ENCODE measurements at regions not wholly inside any gene's neighbourhood (a gene's known extent, or its start where the extent isn't known, plus 50 kb on each side); places are given as distances from the start of the nearest gene placed in this dataset.
"Not testable (repeated sequence)": the region's sequence is repeated elsewhere in the genome, so short reads cannot be mapped to it uniquely, and the experiment has no call there.

- no peak for ATAC-seq (ENCODE audit: poor library complexity)
- intact Hi-C loops (cut with DNase I, micrococcal nuclease) = no loop called here
Measured at GRCh38 chr4:23023121-23023520, 330.4 kb downstream of the GBA3 start.

GRCh38 chr4:23022032-23022431 is 329.3 kb downstream of the GBA3 start:
- H3K9me3 Mint-ChIP-seq = no peaks in the 10 kb centered on the region
- H3K27ac Mint-ChIP-seq = no peak overlapping the region
- no peaks in the 10 kb centered on the region for H3K36me3 Mint-ChIP-seq (ENCODE audit: low read depth)
- no peak overlapping the region for H3K4me3 Mint-ChIP-seq
- no peaks in the 10 kb centered on the region for H3K4me1 Mint-ChIP-seq (ENCODE audit: low read depth)
- POLR2A ChIA-PET = no interaction called here
- peaks cover 0 to 4% of the 10 kb centered on the region in 2 experiments for H3K9me3 ChIP-seq (ENCODE audit: control insufficient read depth in 1 of 2, insufficient read depth in 1 of 2, low read length in 2 of 2)
- no peaks in the 10 kb centered on the region for H3K36me3 ChIP-seq (ENCODE audit: insufficient read depth, low read length)
- H3K27ac ChIP-seq (ENCODE audit: low read depth in 1 of 2, low read length in 2 of 2) = no peak overlapping the region
- DNase-seq (no peak), ATAC-seq (ENCODE audit: poor library complexity) (no peak)
- intact Hi-C loops (cut with DNase I, micrococcal nuclease) = no loop called here
- CTCF ChIA-PET = no interaction called here
- H3K27me3 ChIP-seq (ENCODE audit: control insufficient read depth in 1 of 2, insufficient read depth in 2 of 2, low read length in 2 of 2) = no peaks in the 10 kb centered on the region
- no peak for TF ChIP-seq CTCF (IDR thresholded peaks at IDR 0.05)
- no peaks in the 10 kb centered on the region for H3K4me1 ChIP-seq (ENCODE audit: insufficient read depth, low read length)
- no peaks in the 10 kb centered on the region for H3K27me3 Mint-ChIP-seq
- H3K4me3 ChIP-seq (ENCODE audit: low read length) = no peak overlapping the region

More at GRCh38 chr4:23023121-23023520, 330.4 kb downstream of the GBA3 start:
- Mint-ChIP-seq H3K4me1 (ENCODE audit: low read depth) (no peaks in the 10 kb centered on the region), H3K27ac (no peak overlapping the region), H3K9me3 (no peaks in the 10 kb centered on the region), H3K4me3 (no peak overlapping the region), H3K36me3 (ENCODE audit: low read depth) (no peaks in the 10 kb centered on the region), H3K27me3 (no peaks in the 10 kb centered on the region)
- POLR2A ChIA-PET = no interaction called here
- no peak overlapping the region for H3K4me3 ChIP-seq (ENCODE audit: low read length)
- no peak for TF ChIP-seq CTCF (IDR thresholded peaks at IDR 0.05)
- no peak overlapping the region for H3K27ac ChIP-seq (ENCODE audit: low read depth in 1 of 2, low read length in 2 of 2)
- no peaks in the 10 kb centered on the region for H3K36me3 ChIP-seq (ENCODE audit: insufficient read depth, low read length)
- H3K9me3 ChIP-seq (ENCODE audit: control insufficient read depth in 1 of 2, insufficient read depth in 1 of 2, low read length in 2 of 2) = peaks cover 0 to 4% of the 10 kb centered on the region in 2 experiments
- DNase-seq = no peak
- CTCF ChIA-PET = no interaction called here
- no peaks in the 10 kb centered on the region for H3K27me3 ChIP-seq (ENCODE audit: control insufficient read depth in 1 of 2, insufficient read depth in 2 of 2, low read length in 2 of 2)
- H3K4me1 ChIP-seq (ENCODE audit: insufficient read depth, low read length) = no peaks in the 10 kb centered on the region

- no peak for DNase-seq
Measured at GRCh38 chr4:23021040-23021439, 328.3 kb downstream of the GBA3 start.

GRCh38 chr4:23020399-23020798 is 327.7 kb downstream of the GBA3 start:
- H3K4me3 Mint-ChIP-seq; intact Hi-C loops (cut with DNase I, micrococcal nuclease); H3K27me3 ChIP-seq (ENCODE audit: control insufficient read depth in 1 of 2, insufficient read depth in 2 of 2, low read length in 2 of 2); H3K4me3 ChIP-seq (ENCODE audit: low read length); DNase-seq; CTCF ChIA-PET; H3K9me3 Mint-ChIP-seq; H3K9me3 ChIP-seq (ENCODE audit: control insufficient read depth in 1 of 2, insufficient read depth in 1 of 2, low read length in 2 of 2); H3K36me3 ChIP-seq (ENCODE audit: insufficient read depth, low read length); H3K27ac ChIP-seq (ENCODE audit: low read depth in 1 of 2, low read length in 2 of 2); H3K4me1 ChIP-seq (ENCODE audit: insufficient read depth, low read length); H3K27ac Mint-ChIP-seq; H3K36me3 Mint-ChIP-seq (ENCODE audit: low read depth); POLR2A ChIA-PET; H3K27me3 Mint-ChIP-seq; ATAC-seq (ENCODE audit: poor library complexity); H3K4me1 Mint-ChIP-seq (ENCODE audit: low read depth): not testable (repeated sequence)

More at GRCh38 chr4:23021040-23021439, 328.3 kb downstream of the GBA3 start:
- TF ChIP-seq CTCF (IDR thresholded peaks at IDR 0.05) = no peak
- no peaks in the 10 kb centered on the region for H3K36me3 Mint-ChIP-seq (ENCODE audit: low read depth)
- intact Hi-C loops (cut with DNase I, micrococcal nuclease) = no loop called here
- Histone ChIP-seq H3K4me3 (ENCODE audit: low read length) (no peak overlapping the region), H3K4me1 (ENCODE audit: insufficient read depth, low read length) (no peaks in the 10 kb centered on the region), H3K36me3 (ENCODE audit: insufficient read depth, low read length) (no peaks in the 10 kb centered on the region), H3K9me3 (ENCODE audit: control insufficient read depth in 1 of 2, insufficient read depth in 1 of 2, low read length in 2 of 2) (no peaks in the 10 kb centered on the region), H3K27ac (ENCODE audit: low read depth in 1 of 2, low read length in 2 of 2) (no peak overlapping the region), H3K27me3 (ENCODE audit: control insufficient read depth in 1 of 2, insufficient read depth in 2 of 2, low read length in 2 of 2) (no peaks in the 10 kb centered on the region)
- H3K4me1 Mint-ChIP-seq (ENCODE audit: low read depth) = no peaks in the 10 kb centered on the region
- no peak overlapping the region for H3K4me3 Mint-ChIP-seq
- H3K27me3 Mint-ChIP-seq = no peaks in the 10 kb centered on the region
- POLR2A ChIA-PET = no interaction called here
- no peak overlapping the region for H3K27ac Mint-ChIP-seq
- H3K9me3 Mint-ChIP-seq = no peaks in the 10 kb centered on the region
- CTCF ChIA-PET = no interaction called here
- ATAC-seq (ENCODE audit: poor library complexity) = no peak

Measured in CD4-positive, alpha-beta T cell (primary cell).